GM19238 (cell line): ENCODE measurements at regions not wholly inside any gene's neighbourhood (a gene's known extent, or its start where the extent isn't known, plus 50 kb on each side); places are given as distances from the start of the nearest gene placed in this dataset.

Experiments
- DNase-seq: peaks from one replicate; pipeline ENCODE4 v3.0.0; 2011; ENCODE audit warnings: low spot score; ENCODE audit not compliant: insufficient read length

GRCh38 chr9:134967547-134967930 lies 49.8 kb upstream of the FCN1 start:
- no peak for DNase-seq

DNA sequence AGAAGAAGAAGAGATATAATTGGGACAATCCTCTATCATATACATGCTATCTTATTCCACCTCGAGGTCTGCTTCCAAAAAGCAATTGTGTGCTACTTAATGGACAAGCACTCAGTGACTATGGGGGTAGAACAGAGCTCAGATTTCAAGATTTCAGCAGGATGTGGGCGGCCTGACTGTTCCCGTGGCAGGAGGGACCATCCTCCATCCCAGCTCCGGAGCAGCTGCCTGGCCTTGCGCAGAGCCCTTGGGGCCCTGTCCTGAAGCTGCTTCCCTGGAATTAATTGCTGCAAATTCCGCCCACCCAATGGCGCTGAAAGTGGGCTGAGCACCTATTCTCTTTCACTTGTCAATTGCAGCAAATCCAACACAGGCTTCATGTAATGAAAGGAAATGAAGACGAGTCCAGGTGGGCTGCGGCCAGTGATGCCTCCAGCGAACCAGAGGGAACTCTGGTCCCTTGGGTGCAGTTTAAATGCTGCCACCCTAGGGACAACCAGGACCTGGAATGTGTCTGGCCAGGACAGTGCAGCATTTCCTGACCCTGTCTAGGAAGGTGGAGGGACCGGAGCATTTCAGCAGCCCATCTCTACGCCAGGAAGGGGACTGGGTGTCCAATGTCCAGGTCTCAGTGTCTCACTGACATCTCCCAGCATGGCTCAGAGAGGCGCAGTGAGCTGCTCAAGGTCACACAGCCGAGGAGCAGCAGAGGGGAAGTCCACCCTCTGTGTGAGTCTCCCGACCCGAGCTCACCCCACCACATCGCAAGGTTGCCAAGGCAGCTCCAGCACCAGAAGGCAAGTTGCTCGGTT lies 50.5 kb upstream of the FCN1 start:
- DNase-seq, result no peak

GRCh38 chr9:134968823-134969090 lies 51.0 kb upstream of the FCN1 start:
- no peak for DNase-seq

DNA sequence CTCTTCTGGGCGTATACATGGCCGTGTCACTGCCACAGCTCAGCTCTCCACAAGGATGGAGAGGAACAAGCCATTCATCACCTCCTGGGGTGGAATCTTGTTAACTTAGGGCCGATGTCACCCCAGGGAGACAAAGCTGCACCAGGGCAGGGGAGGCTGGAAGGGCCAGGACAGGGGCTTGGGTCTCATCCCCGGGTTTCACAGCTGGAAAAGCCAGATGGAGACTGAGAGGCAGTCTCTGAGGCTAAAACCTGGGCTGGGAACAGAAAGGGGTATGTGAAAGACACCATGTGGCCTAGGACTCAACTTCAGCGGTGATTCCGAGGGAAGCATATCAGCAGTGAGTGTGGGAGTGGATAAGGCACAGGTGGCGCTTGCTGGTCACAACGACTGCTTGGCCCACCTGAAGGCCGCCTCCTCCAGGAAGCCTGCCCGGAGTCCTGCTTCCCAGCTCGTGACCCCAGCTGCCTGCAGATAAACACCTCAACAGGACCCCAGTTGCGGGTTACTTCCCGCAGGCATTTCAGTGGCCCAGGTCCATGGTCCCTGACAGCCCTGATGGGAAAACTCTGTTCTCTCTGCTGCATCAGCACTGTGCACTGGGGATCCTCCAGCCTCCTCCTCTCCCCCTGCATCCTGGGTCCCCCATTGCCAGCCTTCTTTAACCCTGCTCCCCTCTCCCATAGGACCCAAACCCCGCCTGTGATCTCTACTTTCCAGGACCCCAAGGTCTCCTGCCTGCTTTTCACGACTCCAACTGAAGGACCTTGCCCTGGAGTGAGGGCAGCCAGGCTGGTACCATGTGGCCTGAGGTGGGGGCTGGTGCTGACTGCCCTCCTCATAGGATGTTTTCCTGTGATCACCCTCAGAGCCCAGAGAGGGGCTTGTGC lies 51.7 kb upstream of the FCN1 start:
- no peak for DNase-seq

DNA sequence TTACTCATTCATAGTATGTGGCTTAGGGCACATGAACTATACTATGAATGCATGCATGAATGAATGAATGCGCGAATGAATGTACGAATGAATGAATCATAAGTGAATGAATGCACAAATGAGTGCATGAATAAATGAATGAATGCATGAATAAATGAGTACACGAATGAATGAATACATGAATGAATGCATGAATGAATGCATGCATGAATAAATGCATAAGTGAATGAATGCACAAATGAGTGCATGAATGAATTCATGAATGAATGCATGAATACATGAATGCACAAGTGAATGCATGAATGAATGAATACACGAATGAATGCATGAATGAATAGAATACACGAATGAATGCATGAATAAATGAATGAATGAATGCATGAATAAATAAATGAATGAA lies 52.5 kb upstream of the FCN1 start:
- no peak for DNase-seq

DNA sequence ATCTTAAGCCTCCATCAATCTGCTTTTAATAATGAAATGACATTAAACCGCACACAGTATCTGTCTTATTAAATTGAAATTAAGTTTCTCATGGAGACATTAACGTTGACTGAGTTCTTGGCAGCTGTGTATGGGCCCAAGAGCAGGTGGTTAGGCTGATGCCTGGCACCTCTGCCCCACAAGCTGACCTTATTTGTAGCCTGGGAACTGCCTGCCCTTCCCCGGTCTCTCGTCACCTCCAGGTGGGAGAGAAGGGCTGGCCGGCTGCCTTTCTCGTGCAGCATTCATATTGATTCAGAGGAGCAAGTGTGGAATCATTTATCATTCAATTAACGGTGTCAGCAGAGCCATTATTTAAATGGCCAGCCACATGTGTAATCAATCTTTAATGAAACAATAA lies 53.0 kb upstream of the FCN1 start:
- DNase-seq, result no peak

- no peak for DNase-seq
Measured at GRCh38 chr9:134971196-134971595, 53.5 kb upstream of the FCN1 start.

- no peak for DNase-seq
Measured at GRCh38 chr9:134971696-134972095, 54.0 kb upstream of the FCN1 start.

DNA sequence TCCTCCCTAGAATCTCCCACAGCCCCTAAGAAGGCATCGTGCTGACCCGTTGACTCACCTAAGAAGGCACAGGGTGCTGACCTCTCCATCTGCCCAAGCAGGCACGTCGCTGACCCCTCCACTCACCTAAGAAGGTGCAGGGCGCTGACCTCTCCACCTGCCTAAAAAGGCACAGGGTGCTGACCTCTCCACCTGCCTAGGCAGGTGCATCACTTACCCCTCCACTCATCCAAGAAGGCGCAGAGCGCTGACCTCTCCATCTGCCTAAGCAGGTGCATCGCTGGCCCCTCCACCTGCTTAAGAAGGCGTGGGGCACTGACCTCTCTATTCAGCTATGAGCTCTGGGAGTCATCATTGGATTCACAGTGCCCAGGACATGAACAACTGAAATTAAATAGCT lies 54.4 kb upstream of the FCN1 start:
- DNase-seq, result no peak

DNA sequence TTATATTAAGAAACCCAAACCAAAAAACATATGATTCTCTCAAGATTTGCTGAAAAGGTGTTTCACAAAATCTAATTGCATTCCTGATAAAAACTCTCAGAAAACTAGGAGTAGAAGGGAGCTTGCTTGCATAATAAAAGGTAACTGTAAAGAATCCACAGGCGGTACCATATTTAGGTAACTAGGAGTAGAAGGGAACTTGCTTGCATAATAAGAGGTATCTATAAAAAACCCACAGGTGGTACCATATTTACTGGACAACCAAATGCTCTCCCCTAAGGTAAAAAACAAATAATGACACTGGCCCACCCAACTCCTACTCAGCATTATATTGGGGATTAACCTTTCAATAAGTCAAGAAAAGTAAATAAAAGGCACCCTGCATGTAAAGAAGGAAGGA lies 57.5 kb upstream of the FCN1 start:
- DNase-seq, result no peak

DNA sequence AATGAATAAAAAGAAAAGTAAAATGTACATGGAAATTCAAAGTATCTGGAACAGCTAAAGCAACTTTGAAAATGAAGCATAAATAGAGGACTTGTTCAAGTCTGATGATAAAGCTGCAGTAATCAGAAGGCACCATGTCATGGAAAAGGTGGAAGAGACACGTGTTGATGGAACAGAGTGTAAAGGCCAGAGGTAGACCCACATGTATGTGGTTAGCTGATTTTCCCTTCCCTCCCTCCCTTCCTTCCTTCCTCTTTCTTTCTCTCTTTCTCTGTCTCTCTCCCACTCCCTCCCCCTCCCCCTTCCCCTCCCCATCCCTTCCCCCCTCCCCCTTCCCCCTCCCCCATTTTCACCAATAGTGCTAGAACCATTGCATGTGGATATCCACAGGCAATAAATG lies 58.7 kb upstream of the FCN1 start:
- no peak for DNase-seq

DNA sequence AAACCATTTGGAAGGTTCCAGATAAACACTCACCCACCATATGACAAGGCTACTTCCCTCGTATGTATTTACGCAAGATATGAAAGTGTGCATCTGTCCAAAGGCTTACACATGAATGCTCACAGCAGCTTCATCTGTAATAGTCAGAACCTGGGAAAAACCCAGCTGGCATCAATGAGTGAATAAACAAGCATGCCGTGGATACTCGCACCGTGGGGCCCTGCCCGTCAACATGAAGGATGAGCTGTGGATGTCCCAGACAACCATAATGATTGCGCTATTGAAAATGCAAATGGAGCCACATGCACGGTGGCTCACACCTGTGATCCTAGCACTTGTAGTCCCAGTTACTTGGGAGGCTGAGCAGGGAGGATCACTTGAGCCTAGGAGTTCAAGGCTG lies 60.6 kb upstream of the FCN1 start:
- DNase-seq, result no peak

DNA sequence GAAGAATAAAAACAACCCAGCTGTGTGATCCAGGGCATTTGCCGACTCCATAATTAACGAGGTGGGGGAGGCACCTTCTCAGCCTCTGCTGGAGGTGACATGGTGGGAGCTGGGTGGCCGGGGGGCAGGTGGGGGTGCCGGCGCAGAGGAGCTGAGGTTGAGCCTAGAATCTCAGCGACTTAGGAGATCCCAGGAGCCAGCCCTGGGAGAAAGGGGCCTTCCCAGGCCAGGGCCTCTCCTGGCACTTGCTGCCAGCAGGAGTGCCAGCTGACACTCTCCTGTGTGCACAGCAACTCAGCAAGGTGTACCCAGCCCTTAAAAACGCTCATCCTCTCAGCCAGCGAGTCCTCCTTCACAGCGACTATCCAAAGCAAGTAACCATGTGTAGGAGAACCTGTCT lies 62.8 kb upstream of the FCN1 start:
- DNase-seq, result no peak

GRCh38 chr9:134980991-134981390 lies 63.3 kb upstream of the FCN1 start:
- no peak for DNase-seq

GRCh38 chr9:134981829-134982228 lies 64.1 kb upstream of the FCN1 start:
- no peak for DNase-seq

GRCh38 chr9:134982311-134982710 lies 64.6 kb upstream of the FCN1 start:
- DNase-seq, result no peak

DNA sequence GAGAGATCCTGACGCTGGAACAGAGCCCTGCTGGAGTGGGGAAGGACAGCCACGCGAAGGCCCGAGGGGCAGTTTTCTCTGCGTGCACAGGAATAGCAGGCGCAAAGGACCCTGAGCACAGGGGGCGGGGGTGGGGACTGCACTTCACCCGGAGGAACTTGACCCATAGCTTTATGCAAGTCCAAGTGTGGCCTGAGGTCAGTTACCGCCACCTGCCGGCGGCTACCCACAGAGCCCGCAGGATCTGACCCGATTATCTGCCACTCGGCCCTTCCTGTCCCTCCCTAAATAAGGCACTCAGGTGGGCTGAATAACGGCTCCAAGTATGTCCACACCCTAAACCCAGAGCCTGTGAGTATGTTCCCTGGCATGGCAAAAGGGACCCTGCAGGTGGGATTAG lies 65.4 kb upstream of the FCN1 start:
- DNase-seq, result peak; percentile 39

DNA sequence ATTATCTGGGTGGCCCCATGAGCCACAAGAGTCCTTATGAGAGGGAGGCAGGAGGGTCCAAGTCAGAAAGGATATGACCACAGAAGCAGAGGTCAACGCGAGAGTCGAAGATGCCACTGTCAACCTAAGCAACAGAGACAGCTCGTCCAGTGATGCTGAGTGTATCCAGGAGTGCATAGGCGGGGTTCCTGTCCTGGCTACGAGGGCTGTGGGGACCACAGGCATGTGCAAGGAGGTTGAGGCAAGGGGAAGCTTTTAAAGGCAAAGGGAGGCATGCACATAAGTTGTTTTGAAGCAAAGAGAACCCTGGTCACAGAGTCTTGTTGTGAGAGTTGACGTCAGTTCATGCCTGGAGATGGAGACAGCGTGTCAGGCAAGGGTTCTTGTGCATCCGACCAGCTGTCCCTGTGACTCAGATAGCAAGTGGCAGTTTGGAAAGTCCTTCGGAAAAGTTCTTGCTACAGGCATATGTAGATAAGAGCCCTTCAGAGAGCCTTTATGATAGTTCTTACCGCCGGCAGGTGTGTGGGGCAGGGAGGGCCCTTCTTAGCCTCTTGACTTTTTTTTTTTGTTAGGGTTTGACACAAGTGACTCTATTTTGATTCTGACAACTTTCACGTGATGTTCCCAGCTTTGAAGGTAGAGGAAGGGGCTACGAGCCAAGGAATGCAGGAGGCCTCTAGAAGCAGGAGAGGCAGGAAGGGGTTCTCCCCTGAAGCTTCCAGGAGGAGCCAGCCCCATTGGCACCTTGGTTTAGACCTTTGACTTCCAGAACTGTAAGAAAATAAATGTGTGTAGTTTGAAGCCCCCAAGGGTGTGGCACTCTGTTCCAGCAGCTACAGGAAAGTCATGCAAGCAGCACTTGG lies 66.0 kb upstream of the FCN1 start:
- no peak for DNase-seq

DNA sequence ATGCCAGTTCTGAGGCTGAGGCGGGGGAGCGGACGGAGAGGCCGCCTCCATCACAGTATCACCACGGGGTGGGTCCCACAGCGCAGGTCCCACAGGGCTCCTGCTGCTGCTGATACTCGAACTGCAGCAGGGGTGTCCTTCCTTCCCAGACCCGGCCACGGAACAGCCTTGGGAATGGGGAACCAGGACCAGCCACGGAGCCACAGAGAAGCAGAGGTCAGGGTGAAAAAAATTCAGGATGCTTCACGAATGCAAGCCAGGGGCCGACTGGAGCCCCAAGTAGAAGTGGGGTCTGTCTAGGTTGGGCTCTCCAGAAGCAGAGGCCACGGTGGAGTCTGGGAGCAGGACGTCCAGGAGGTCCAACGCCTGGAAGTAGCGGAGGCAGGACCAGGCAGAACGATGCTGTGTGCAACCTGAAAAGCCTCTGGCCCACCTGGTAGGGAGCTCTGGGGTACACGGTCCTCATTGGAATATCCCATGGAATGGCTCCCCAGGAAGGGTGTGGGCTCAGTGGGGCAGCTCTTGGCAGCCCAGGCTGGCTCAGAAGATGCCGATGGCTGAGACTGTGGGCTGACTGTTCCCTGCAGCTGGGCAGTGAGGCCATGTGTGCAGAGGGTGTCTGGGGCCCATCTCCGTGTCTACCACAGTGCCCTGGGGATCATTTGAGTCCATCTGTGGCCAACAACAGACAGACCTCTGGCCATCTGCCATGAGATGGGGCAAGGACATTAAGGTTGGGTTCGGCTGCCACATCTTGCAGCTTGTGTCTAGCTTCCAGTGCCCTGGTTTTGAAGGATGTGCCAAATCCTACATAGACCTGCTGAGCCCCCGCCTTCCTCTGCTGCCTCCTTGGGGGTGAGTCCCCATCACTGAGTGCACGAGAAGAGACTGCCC lies 66.9 kb upstream of the FCN1 start:
- DNase-seq, result no peak

DNA sequence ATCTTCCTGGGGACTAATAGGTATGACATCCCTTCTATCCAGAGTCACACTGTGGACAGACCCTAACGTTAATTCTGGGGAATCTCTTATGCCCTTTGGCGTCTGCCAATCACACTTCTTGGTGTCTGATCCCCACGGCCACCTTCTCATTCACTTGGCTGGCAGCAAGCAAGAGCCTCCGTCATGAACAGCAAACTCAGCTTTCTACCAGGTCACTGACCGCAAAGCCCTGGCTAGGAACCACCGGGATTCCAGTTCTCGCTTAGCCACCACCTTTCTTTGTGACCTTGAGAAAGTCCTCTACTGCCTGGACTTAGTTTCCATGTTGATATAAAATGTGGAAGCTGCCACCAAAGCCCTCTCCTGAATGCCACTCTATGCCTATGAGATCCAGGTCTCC lies 67.7 kb upstream of the FCN1 start:
- DNase-seq, result no peak

DNA sequence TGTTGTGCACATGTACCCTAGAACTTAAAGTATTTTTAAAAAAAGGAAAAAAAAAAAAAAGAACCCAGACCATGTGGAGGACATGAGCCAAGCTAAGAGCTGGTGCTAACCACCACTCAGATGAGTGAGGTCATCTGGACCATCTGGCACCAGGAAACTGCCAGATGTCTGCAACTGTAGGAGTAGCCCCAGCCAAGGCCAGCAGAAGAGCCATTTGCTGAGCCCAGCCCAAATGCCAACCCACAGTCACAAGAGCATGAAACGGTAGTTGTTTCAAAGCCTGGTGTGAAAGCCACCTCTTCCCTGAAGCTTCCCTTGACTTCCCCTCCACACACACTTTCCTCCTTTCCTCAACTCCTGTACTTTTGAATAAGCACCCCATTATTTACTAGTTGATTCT lies 69.2 kb upstream of the FCN1 start:
- no peak for DNase-seq
